DOHH2 (cell line): ENCODE measurements at regions not wholly inside any gene's neighbourhood (a gene's known extent, or its start where the extent isn't known, plus 50 kb on each side); places are given as distances from the start of the nearest gene placed in this dataset.

ENCODE experiments used
- H3F3A ChIP-seq: fragments of 200-600 bp; sonication (generic), shearing (Covaris generic); 2 replicates; pipeline ENCODE4 v1.6.0; 2016; ENCODE audit warnings: antibody characterized with exemption, mild to moderate bottlenecking; ENCODE audit not compliant: control insufficient read depth, insufficient read depth
- H3K27ac ChIP-seq: fragments of 200-600 bp; sonication (generic); 2 replicates; pipeline ENCODE4 v1.5.1; 2014; ENCODE audit warnings: low read depth, mild to moderate bottlenecking, low read length, moderate library complexity
- H3K27me3 ChIP-seq: fragments of 200-600 bp; sonication (generic); 2 replicates; pipeline ENCODE4 v1.6.1; 2014; ENCODE audit warnings: mild to moderate bottlenecking, low read length, mixed read lengths; ENCODE audit not compliant: control insufficient read depth
- H3K36me3 ChIP-seq: fragments of 200-600 bp; sonication (generic); 2 replicates; pipeline ENCODE4 v1.6.1; 2014; ENCODE audit warnings: mild to moderate bottlenecking, low read length, moderate library complexity, mixed read lengths; ENCODE audit not compliant: control insufficient read depth
- H3K4me1 ChIP-seq: fragments of 200-600 bp; sonication (generic); 2 replicates; pipeline ENCODE4 v1.6.1; 2014; ENCODE audit warnings: mild to moderate bottlenecking, low read length, mixed read lengths; ENCODE audit not compliant: control insufficient read depth
- H3K4me2 ChIP-seq: fragments of 200-600 bp; sonication (generic); 2 replicates; pipeline ENCODE4 v1.6.0; 2014; ENCODE audit warnings: mild to moderate bottlenecking, low read length, moderate library complexity
- H3K4me3 ChIP-seq: fragments of 200-600 bp; sonication (generic); 2 replicates; pipeline ENCODE4 v1.5.1; 2014; ENCODE audit warnings: mild to moderate bottlenecking, low read length, mixed read lengths
- H3K79me2 ChIP-seq: fragments of 200-600 bp; sonication (generic); 2 replicates; pipeline ENCODE4 v1.6.1; 2014; ENCODE audit warnings: mild to moderate bottlenecking, low read length, mixed read lengths; ENCODE audit not compliant: control insufficient read depth
- H3K9me2 ChIP-seq: fragments of 200-600 bp; sonication (generic); replicated peaks from 2 replicates; pipeline ENCODE4 v1.6.1; 2014; ENCODE audit warnings: mild to moderate bottlenecking, low read length, mixed read lengths; ENCODE audit not compliant: control insufficient read depth
- H3K9me3 ChIP-seq: fragments of 200-600 bp; sonication (generic); 2 replicates; pipeline ENCODE4 v1.6.1; 2014; ENCODE audit warnings: antibody characterized with exemption, low read length, mixed read lengths; ENCODE audit not compliant: control insufficient read depth, insufficient read depth
- H4K20me1 ChIP-seq: fragments of 200-600 bp; sonication (generic); 2 replicates; pipeline ENCODE4 v1.6.0; 2014; ENCODE audit warnings: low read depth, mild to moderate bottlenecking, antibody characterized with exemption, low read length, moderate library complexity; ENCODE audit not compliant: control insufficient read depth, insufficient read depth
- CTCF ChIP-seq: fragments of 200-600 bp; sonication (generic); IDR thresholded peaks from one replicate; pipeline ENCODE4 v1.5.1; 2014; ENCODE audit warnings: antibody characterized with exemption, mild to moderate bottlenecking, low read depth, low read length; ENCODE audit not compliant: poor library complexity, severe bottlenecking
- EZH2phosphoT487 ChIP-seq: fragments of 200-600 bp; sonication (generic); IDR thresholded peaks from 2 replicates; pipeline ENCODE4 v1.6.1; 2017; ENCODE audit warnings: borderline replicate concordance, mild to moderate bottlenecking, antibody characterized with exemption, low read length, moderate library complexity, mixed read lengths

- Histone ChIP-seq H3K4me1 (no peaks in the 10 kb centered on the region), H3K27me3 (no peaks in the 10 kb centered on the region), H3F3A (no peaks in the 10 kb centered on the region), H3K9me3 (no peaks in the 10 kb centered on the region), H3K36me3 (no peaks in the 10 kb centered on the region), H4K20me1 (no peaks in the 10 kb centered on the region), H3K4me3 (no peak overlapping the region), H3K4me2 (no peak overlapping the region), H3K79me2 (no peaks in the 10 kb centered on the region), H3K9me2 (no peaks in the 10 kb centered on the region), H3K27ac (no peak overlapping the region)
- TF ChIP-seq EZH2phosphoT487 = no peak
- no peak for TF ChIP-seq CTCF
These were observed 1088.9 kb upstream of the CITED2 start for GRCh38 chr6:140463312-140463710.

GRCh38 chr6:140462453-140463311 lies 1088.2 kb upstream of the CITED2 start:
- Histone ChIP-seq H3K27me3 (no peaks in the 10 kb centered on the region), H3K4me3 (no peak overlapping the region), H3K4me2 (no peak overlapping the region), H3F3A (no peaks in the 10 kb centered on the region), H3K27ac (no peak overlapping the region), H3K9me3 (no peaks in the 10 kb centered on the region), H3K36me3 (no peaks in the 10 kb centered on the region), H4K20me1 (no peaks in the 10 kb centered on the region), H3K9me2 (no peaks in the 10 kb centered on the region), H3K4me1 (no peaks in the 10 kb centered on the region), H3K79me2 (no peaks in the 10 kb centered on the region)
- no peak for TF ChIP-seq EZH2phosphoT487
- no peak for TF ChIP-seq CTCF

DNA sequence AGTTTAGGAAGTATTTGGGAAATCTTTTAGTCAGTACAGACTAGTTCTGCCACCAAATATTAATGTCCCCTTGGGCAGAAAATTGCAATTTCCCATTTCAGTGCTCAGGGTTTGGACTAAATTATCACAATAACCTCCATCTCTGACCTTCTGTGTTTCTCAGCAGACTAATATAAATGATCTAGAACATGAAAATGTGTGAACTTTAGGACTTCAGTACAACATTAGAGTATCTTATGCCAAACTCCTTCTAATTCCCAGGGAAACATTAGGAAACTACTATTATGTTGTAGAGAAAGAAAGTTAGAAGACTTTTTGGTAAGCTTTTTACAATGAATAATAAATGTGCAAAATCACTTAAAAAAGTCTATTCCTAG lies 1087.6 kb upstream of the CITED2 start:
- TF ChIP-seq CTCF (no peak), EZH2phosphoT487 (no peak)
- Histone ChIP-seq H3K79me2 (no peaks in the 10 kb centered on the region), H3K4me2 (no peak overlapping the region), H3K4me1 (no peaks in the 10 kb centered on the region), H3K27me3 (no peaks in the 10 kb centered on the region), H4K20me1 (no peaks in the 10 kb centered on the region), H3K27ac (no peak overlapping the region), H3K4me3 (no peak overlapping the region), H3K36me3 (no peaks in the 10 kb centered on the region), H3K9me3 (no peaks in the 10 kb centered on the region), H3K9me2 (no peaks in the 10 kb centered on the region), H3F3A (no peaks in the 10 kb centered on the region)
